MM.1S (cell line): ENCODE measurements at regions not wholly inside any gene's neighbourhood (a gene's known extent, or its start where the extent isn't known, plus 50 kb on each side); places are given as distances from the start of the nearest gene placed in this dataset.

Experiments
- DNase-seq: peaks from one replicate; pipeline ENCODE4 v3.0.0-alpha.2; 2015
- H2AFZ ChIP-seq: fragments of 300-600 bp; sonication (generic); 2 replicates; pipeline ENCODE4 v1.6.0; 2016; ENCODE audit warnings: antibody characterized with exemption, low read length
- H3F3A ChIP-seq: fragments of 300-600 bp; sonication (generic); 2 replicates; pipeline ENCODE4 v1.6.1; 2016; ENCODE audit warnings: mild to moderate bottlenecking, antibody characterized with exemption, low read length, moderate library complexity, mixed read lengths; ENCODE audit not compliant: insufficient read depth
- H3K27ac ChIP-seq: fragments of 300-600 bp; sonication (generic); 2 replicates; pipeline ENCODE4 v1.5.1; 2016; ENCODE audit warnings: mild to moderate bottlenecking, low read length
- H3K27me3 ChIP-seq: fragments of 300-600 bp; sonication (generic); replicated peaks from 2 replicates; pipeline ENCODE4 v1.6.0; 2016; ENCODE audit warnings: low read length; ENCODE audit not compliant: insufficient read depth
- H3K36me3 ChIP-seq: fragments of 300-600 bp; sonication (generic); replicated peaks from 2 replicates; pipeline ENCODE4 v1.6.1; 2016; ENCODE audit warnings: mild to moderate bottlenecking, low read length, mixed read lengths; ENCODE audit not compliant: insufficient read depth
- H3K4me1 ChIP-seq: fragments of 300-600 bp; sonication (generic); 2 replicates; pipeline ENCODE4 v1.6.1; 2016; ENCODE audit warnings: low read length, mixed read lengths
- H3K4me2 ChIP-seq: fragments of 300-600 bp; sonication (generic); 2 replicates; pipeline ENCODE4 v1.6.0; 2016; ENCODE audit warnings: low read depth, low read length
- H3K4me3 ChIP-seq: fragments of 300-600 bp; sonication (generic); 2 replicates; pipeline ENCODE4 v1.5.1; 2016; ENCODE audit warnings: low read length, mixed read lengths
- H3K79me2 ChIP-seq: fragments of 300-600 bp; sonication (generic); 2 replicates; pipeline ENCODE4 v1.6.1; 2016; ENCODE audit warnings: mixed run types, low read length, mixed read lengths
- H3K9ac ChIP-seq: fragments of 300-600 bp; sonication (generic); 2 replicates; pipeline ENCODE4 v1.6.1; 2016; ENCODE audit warnings: low read length, mixed read lengths
- H3K9me2 ChIP-seq: fragments of 300-600 bp; sonication (generic); replicated peaks from 2 replicates; pipeline ENCODE4 v1.6.1; 2016; ENCODE audit warnings: mild to moderate bottlenecking, low read length, mixed read lengths; ENCODE audit not compliant: insufficient read depth
- H3K9me3 ChIP-seq: fragments of 300-600 bp; sonication (generic); replicated peaks from 2 replicates; pipeline ENCODE4 v1.6.1; 2016; ENCODE audit warnings: mild to moderate bottlenecking, low read length, mixed read lengths; ENCODE audit not compliant: insufficient read depth
- H4K20me1 ChIP-seq: fragments of 300-600 bp; sonication (generic); 2 replicates; pipeline ENCODE4 v1.6.1; 2016; ENCODE audit warnings: mild to moderate bottlenecking, low read length, moderate library complexity, mixed read lengths; ENCODE audit not compliant: insufficient read depth
- EZH2 ChIP-seq: fragments of 300-600 bp; sonication (generic); optimal IDR thresholded peaks from 2 replicates; pipeline ENCODE3; 2017; ENCODE audit warnings: low read depth, mild to moderate bottlenecking, antibody characterized with exemption, low read length, mixed read lengths
- EZH2phosphoT487 ChIP-seq: fragments of 300-600 bp; sonication (generic); IDR thresholded peaks from 2 replicates; pipeline ENCODE4 v1.6.1; 2018; ENCODE audit warnings: antibody characterized with exemption, low read length
- TF ChIP-seq, protein P1 (sequence below): fragments of 300-600 bp; sonication (generic); IDR thresholded peaks from 2 replicates; pipeline ENCODE4 v1.5.1; 2016; ENCODE audit warnings: antibody characterized with exemption, low read length, mixed read lengths

- Histone ChIP-seq H3K4me1 (0 out of 2 replicates have a peak, but pooled peaks cover 3% of the 10 kb centered on the region), H4K20me1 (no peaks in the 10 kb centered on the region), H3K27me3 (no peaks in the 10 kb centered on the region), H3K9ac (peak overlapping the region; percentile 11; the same call in 1 of the 2 replicates), H3K4me2 (peak overlapping the region; percentile 48), H2AFZ (peak overlapping the region; percentile 51), H3K36me3 (no peaks in the 10 kb centered on the region), H3K27ac (no peak overlapping the region), H3K9me2 (no peaks in the 10 kb centered on the region), H3K9me3 (no peaks in the 10 kb centered on the region), H3K4me3 (0 out of 2 replicates have a peak overlapping the region, but pooled peaks have one; percentile 5), H3F3A (no peaks in the 10 kb centered on the region), H3K79me2 (no peaks in the 10 kb centered on the region)
- TF ChIP-seq EZH2 (no peak), EZH2phosphoT487 (no peak)
- TF ChIP-seq, protein P1, sequence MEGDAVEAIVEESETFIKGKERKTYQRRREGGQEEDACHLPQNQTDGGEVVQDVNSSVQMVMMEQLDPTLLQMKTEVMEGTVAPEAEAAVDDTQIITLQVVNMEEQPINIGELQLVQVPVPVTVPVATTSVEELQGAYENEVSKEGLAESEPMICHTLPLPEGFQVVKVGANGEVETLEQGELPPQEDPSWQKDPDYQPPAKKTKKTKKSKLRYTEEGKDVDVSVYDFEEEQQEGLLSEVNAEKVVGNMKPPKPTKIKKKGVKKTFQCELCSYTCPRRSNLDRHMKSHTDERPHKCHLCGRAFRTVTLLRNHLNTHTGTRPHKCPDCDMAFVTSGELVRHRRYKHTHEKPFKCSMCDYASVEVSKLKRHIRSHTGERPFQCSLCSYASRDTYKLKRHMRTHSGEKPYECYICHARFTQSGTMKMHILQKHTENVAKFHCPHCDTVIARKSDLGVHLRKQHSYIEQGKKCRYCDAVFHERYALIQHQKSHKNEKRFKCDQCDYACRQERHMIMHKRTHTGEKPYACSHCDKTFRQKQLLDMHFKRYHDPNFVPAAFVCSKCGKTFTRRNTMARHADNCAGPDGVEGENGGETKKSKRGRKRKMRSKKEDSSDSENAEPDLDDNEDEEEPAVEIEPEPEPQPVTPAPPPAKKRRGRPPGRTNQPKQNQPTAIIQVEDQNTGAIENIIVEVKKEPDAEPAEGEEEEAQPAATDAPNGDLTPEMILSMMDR: no peak
- no peak for DNase-seq
These were observed 243.4 kb upstream of the KLF4 start for GRCh38 chr9:107732781-107733522.

GRCh38 chr9:107731115-107731762, 241.7 kb upstream of the KLF4 start:
- H3K4me3 ChIP-seq: no peak overlapping the region
- H3K9me2 ChIP-seq: no peaks in the 10 kb centered on the region
- no peak for DNase-seq
- H3K36me3 ChIP-seq: no peaks in the 10 kb centered on the region
- no peaks in the 10 kb centered on the region for H3F3A ChIP-seq
- H2AFZ ChIP-seq: no peak overlapping the region
- no peak overlapping the region for H3K27ac ChIP-seq
- TF ChIP-seq, protein P1: no peak
- TF ChIP-seq EZH2phosphoT487 (no peak), EZH2 (no peak)
- H3K79me2 ChIP-seq: no peaks in the 10 kb centered on the region
- H3K9ac ChIP-seq: no peak overlapping the region
- no peaks in the 10 kb centered on the region for H4K20me1 ChIP-seq
- no peak overlapping the region for H3K4me2 ChIP-seq
- no peaks in the 10 kb centered on the region for H3K27me3 ChIP-seq
- H3K4me1 ChIP-seq: 0 out of 2 replicates have a peak, but pooled peaks cover 3% of the 10 kb centered on the region
- no peaks in the 10 kb centered on the region for H3K9me3 ChIP-seq

DNA sequence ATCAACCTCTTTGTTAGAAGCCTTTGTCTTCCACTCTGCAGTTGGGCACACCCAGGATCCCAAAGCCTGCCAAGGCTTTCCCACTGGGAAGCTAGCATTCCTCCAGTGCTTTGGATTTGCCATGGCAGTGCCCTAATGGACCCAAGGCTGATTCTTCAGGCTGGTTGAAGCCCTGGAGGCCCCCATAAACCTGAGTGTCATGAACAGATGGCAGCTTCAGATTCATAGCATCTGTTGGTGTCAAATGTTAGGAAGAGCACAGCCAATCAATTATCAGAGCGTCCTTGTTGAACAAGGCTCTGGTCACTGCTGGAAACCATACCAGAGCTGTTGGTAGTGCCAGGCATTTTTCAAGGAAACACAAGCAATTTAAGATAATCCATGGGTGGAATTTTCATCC, 241.1 kb upstream of the KLF4 start:
- no peak overlapping the region for H3K9ac ChIP-seq
- H3K27ac ChIP-seq: no peak overlapping the region

More for the DNA sequence above, 241.1 kb upstream of the KLF4 start:
- H3K9me2 ChIP-seq: no peaks in the 10 kb centered on the region
- H3K9me3 ChIP-seq: no peaks in the 10 kb centered on the region
- no peak overlapping the region for H2AFZ ChIP-seq
- no peaks in the 10 kb centered on the region for H4K20me1 ChIP-seq
- H3K27me3 ChIP-seq: no peaks in the 10 kb centered on the region
- H3K36me3 ChIP-seq: no peaks in the 10 kb centered on the region
- no peak for DNase-seq
- H3F3A ChIP-seq: no peaks in the 10 kb centered on the region
- 0 out of 2 replicates have a peak, but pooled peaks cover 3% of the 10 kb centered on the region for H3K4me1 ChIP-seq
- no peak for TF ChIP-seq EZH2
- no peak overlapping the region for H3K4me2 ChIP-seq
- no peaks in the 10 kb centered on the region for H3K79me2 ChIP-seq
- no peak overlapping the region for H3K4me3 ChIP-seq
